GM12801 (cell line): ENCODE measurements at regions not wholly inside any gene's neighbourhood (a gene's known extent, or its start where the extent isn't known, plus 50 kb on each side); places are given as distances from the start of the nearest gene placed in this dataset.

Source experiments
- CTCF ChIP-seq: IDR thresholded peaks from one replicate; pipeline ENCODE4 v1.5.1; 2011; ENCODE audit warnings: control low read depth; ENCODE audit not compliant: insufficient read length; ENCODE audit errors: extremely low read depth

- TF ChIP-seq CTCF: no peak
These were observed 491.2 kb downstream of the PIK3C3 start for GRCh38 chr18:42446195-42446594.

GRCh38 chr18:42447688-42448087 lies 492.7 kb downstream of the PIK3C3 start:
- no peak for TF ChIP-seq CTCF

GRCh38 chr18:42458226-42458625 lies 503.2 kb downstream of the PIK3C3 start:
- TF ChIP-seq CTCF: no peak

DNA sequence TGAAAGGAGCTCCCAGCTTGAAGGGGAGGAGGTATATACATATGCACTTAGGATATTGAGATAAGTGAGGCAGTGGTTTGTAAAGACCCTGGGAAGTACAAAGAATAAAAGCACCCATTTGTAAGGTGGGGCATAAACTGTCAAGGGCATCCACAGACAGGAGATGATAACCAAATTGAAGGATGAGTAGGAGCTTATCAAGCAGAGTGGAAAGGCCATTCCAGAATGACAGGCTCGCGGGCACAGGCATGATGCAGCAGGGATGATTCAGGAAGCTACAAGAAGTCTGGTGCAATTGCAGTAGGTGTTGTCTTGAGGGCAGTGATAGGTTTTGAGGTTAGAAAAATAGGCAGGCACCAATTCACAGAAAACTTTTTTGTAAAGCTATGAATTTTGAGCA lies 504.8 kb downstream of the PIK3C3 start:
- no peak for TF ChIP-seq CTCF

DNA sequence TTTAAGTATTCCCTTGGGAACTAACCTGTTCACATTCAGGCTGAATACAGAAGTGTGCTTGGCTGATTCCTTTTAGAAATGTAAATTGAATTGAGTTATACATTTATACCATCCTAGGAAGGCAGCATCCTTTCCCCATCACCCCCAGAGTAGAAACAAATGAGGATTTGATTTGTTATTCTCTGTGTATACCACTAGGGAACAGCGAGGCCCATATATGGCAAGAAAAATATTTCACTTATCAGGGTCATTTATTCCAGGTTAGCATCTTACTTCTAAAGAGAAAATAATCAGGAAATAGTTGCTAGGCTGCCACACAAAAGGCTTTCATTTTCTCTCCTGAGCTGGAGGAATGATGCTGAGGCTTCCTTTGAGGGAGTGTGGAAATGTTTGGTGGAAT lies 516.9 kb downstream of the PIK3C3 start:
- TF ChIP-seq CTCF: no peak

DNA sequence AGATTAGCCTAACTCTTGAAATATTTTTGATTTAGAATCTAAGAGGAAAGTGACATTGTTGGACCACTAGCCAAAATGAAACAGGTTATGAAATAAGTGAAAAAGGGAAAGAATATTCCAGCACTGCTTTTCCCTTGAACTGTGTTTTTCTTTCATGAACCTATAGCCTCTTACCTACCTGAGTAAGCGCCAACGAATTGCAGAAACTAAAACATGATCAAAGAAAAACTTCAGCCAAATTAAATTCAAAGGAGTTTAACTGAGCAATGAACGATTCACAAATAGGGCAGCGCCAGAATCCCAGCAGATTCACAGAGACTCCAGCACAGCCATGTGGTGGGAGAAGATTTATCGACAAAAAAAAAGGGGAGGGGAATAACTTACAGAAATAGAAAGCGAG lies 518.6 kb downstream of the PIK3C3 start:
- TF ChIP-seq CTCF: no peak

- no peak for TF ChIP-seq CTCF
These were observed 519.5 kb downstream of the PIK3C3 start for GRCh38 chr18:42474577-42474976.

DNA sequence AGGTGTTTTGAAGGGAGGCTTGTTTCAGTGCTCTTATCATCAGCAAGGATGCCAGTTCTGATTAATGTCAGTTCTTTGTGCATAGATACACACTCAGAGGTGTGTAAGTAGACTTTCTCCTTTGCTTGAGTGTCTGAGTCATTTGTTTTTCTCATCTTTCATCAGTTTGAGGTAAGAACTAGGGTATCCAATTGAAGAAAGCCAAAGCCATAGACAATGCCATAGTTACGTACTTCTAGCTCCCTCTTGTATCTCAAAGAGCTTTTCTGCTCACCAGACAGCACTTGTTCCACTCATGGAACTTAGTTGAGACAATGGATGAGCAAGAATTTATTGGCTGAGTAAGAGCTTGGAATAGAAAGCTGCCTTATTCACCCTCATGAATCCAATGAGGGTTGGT lies 520.1 kb downstream of the PIK3C3 start:
- no peak for TF ChIP-seq CTCF
